ENCODE measurements at regions not wholly inside any gene's neighbourhood (a gene's known extent, or its start where the extent isn't known, plus 50 kb on each side); places are given as distances from the start of the nearest gene placed in this dataset.

DNA sequence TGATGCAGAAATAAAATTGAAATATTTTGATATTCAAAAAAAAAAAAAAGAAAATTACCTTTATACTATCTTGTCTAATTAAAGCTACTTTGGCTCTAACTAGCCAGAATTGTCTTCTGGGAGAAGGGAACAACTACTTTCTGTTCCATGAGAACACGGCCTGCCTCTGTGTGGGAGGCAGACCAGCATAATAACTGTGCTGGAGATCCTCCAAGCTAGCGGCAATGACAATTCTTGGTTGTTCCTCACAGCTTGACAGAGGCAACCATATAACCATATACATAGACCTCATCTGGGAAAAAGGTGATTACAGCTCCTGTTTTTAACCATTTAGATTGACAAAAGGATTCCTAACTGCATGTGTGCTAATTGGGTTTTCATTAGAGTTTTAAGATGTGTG lies 95.7 kb downstream of the RBMX2 start:
- no peaks in the 10 kb centered on the region for H3K4me1 ChIP-seq (ENCODE audit: low read length)
- no peaks in the 10 kb centered on the region for H4K20me1 ChIP-seq (ENCODE audit: insufficient read depth, low read length)
- no peak for TF ChIP-seq EZH2phosphoT487 (IDR thresholded peaks at IDR 0.05; ENCODE audit: low read depth)
- TF ChIP-seq, protein P1, sequence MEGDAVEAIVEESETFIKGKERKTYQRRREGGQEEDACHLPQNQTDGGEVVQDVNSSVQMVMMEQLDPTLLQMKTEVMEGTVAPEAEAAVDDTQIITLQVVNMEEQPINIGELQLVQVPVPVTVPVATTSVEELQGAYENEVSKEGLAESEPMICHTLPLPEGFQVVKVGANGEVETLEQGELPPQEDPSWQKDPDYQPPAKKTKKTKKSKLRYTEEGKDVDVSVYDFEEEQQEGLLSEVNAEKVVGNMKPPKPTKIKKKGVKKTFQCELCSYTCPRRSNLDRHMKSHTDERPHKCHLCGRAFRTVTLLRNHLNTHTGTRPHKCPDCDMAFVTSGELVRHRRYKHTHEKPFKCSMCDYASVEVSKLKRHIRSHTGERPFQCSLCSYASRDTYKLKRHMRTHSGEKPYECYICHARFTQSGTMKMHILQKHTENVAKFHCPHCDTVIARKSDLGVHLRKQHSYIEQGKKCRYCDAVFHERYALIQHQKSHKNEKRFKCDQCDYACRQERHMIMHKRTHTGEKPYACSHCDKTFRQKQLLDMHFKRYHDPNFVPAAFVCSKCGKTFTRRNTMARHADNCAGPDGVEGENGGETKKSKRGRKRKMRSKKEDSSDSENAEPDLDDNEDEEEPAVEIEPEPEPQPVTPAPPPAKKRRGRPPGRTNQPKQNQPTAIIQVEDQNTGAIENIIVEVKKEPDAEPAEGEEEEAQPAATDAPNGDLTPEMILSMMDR (IDR thresholded peaks at IDR 0.05; ENCODE audit: low read depth, low read length): no peak
- H3K36me3 ChIP-seq (replicated peaks; ENCODE audit: low read depth, low read length): no peaks in the 10 kb centered on the region
- no peaks in the 10 kb centered on the region for H3K27me3 ChIP-seq (ENCODE audit: low read depth, low read length)
- H3K4me2 ChIP-seq (ENCODE audit: low read length): no peak overlapping the region
- H3K27ac ChIP-seq (ENCODE audit: low read length): no peak overlapping the region
- no peaks in the 10 kb centered on the region for H3K79me2 ChIP-seq (ENCODE audit: low read length)
- no peak overlapping the region for H3K4me3 ChIP-seq (ENCODE audit: low read length)
- H3K9ac ChIP-seq (ENCODE audit: low read length): no peak overlapping the region
- no peak overlapping the region for H2AFZ ChIP-seq (ENCODE audit: low read depth, low read length)
- no peaks in the 10 kb centered on the region for H3K9me3 ChIP-seq (ENCODE audit: insufficient read depth, low read length)

DNA sequence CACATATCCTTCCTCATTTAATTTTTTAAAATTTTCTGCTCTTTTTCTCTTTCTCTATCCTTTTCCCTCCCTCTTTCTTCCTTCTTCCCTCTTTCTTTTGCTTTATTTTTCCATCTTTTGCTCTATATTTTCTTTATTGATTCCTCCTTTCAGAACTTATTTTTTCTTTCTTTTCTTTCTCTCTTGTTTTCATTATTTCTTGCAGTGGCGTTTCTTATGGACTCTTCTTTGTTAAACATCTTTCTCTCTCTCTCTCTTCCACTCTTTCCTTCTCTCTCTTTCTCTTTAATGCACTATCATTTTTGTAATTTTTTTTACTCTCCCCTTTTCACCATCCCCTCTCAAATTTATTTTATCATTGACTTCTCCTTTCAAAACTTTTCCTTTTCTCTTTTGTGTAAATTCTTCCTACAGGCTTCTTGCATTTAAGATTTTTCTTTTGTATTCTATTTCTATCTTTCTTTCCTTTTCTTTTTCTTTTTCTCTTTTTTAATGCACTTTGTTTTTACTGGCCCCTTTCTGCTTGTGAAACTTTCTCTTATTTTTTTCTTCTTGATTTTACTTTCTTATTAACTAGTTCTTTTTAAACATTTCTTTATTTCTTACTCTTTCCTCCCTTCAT lies 97.0 kb downstream of the RBMX2 start:
- Histone ChIP-seq H3K27me3 (ENCODE audit: low read depth, low read length) (no peaks in the 10 kb centered on the region), H3K27ac (ENCODE audit: low read length) (no peak overlapping the region)

DNA sequence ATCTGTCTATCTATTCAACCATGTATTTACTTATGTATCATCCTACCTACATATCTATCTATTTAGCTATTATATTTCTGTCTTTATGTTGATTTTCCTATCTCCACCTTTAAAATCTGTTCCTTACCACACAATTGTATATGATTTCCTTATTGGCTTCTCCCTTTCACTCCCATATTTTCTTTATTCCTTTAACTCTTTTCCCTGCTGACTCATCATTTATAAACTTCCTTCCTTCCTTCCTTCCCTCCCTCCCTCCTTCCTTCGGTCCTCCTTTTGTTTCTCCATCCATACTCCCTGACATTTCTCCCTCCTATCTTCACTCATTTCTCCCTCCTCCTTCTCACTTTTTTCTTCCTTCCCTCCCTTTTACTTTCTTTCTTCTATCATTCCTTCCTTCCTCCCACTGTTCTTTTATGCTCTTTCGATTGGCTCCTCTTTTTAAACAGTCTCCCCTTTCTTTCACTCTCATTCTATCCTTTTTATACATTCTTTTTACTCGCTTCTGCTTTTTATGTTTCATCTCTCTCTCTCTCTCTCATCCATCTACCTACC lies 100.3 kb downstream of the RBMX2 start:
- Histone ChIP-seq H3K4me2 (ENCODE audit: low read length) (no peak overlapping the region), H3K9ac (ENCODE audit: low read length) (no peak overlapping the region), H3K27me3 (ENCODE audit: low read depth, low read length) (no peaks in the 10 kb centered on the region), H3K4me1 (ENCODE audit: low read length) (no peaks in the 10 kb centered on the region), H3K79me2 (ENCODE audit: low read length) (no peaks in the 10 kb centered on the region), H4K20me1 (ENCODE audit: insufficient read depth, low read length) (no peaks in the 10 kb centered on the region), H3K27ac (ENCODE audit: low read length) (no peak overlapping the region), H3K36me3 (replicated peaks; ENCODE audit: low read depth, low read length) (no peaks in the 10 kb centered on the region), H3K4me3 (ENCODE audit: low read length) (no peak overlapping the region), H3K9me3 (ENCODE audit: insufficient read depth, low read length) (no peaks in the 10 kb centered on the region), H2AFZ (ENCODE audit: low read depth, low read length) (no peak overlapping the region)
- no peak for TF ChIP-seq EZH2phosphoT487 (IDR thresholded peaks at IDR 0.05; ENCODE audit: low read depth)
- TF ChIP-seq, protein P1 (IDR thresholded peaks at IDR 0.05; ENCODE audit: low read depth, low read length): no peak

More for the DNA sequence above, 97.0 kb downstream of the RBMX2 start:
- no peaks in the 10 kb centered on the region for H4K20me1 ChIP-seq (ENCODE audit: insufficient read depth, low read length)
- H3K4me3 ChIP-seq (ENCODE audit: low read length): no peak overlapping the region
- no peaks in the 10 kb centered on the region for H3K36me3 ChIP-seq (replicated peaks; ENCODE audit: low read depth, low read length)
- no peak overlapping the region for H2AFZ ChIP-seq (ENCODE audit: low read depth, low read length)
- H3K9ac ChIP-seq (ENCODE audit: low read length): no peak overlapping the region
- H3K79me2 ChIP-seq (ENCODE audit: low read length): no peaks in the 10 kb centered on the region
- no peaks in the 10 kb centered on the region for H3K9me3 ChIP-seq (ENCODE audit: insufficient read depth, low read length)
- no peak overlapping the region for H3K4me2 ChIP-seq (ENCODE audit: low read length)
- TF ChIP-seq EZH2phosphoT487 (IDR thresholded peaks at IDR 0.05; ENCODE audit: low read depth): no peak
- TF ChIP-seq, protein P1 (IDR thresholded peaks at IDR 0.05; ENCODE audit: low read depth, low read length): no peak
- no peaks in the 10 kb centered on the region for H3K4me1 ChIP-seq (ENCODE audit: low read length)

DNA sequence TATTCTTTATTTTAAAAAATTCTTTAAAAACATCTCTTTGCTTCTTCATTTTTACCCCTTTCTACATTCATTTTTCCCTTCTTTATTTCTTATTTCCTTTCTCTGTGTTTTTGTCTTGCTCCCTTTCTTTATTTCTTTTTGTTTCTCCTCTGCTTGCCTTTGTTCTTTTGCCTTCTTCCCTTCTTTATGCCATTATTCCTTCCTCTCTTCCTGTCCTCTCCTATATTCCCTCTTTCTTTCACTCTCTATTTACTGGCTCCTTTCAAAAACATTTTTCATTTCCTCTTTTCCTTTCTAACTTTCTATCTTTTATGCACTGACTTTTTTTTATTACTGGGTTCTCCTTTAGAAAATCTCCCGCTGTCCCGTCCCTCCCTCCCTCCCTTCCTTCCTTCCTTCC lies 102.2 kb downstream of the RBMX2 start:
- Histone ChIP-seq H3K27me3 (ENCODE audit: low read depth, low read length) (no peaks in the 10 kb centered on the region), H3K36me3 (replicated peaks; ENCODE audit: low read depth, low read length) (no peaks in the 10 kb centered on the region), H2AFZ (ENCODE audit: low read depth, low read length) (no peak overlapping the region), H3K79me2 (ENCODE audit: low read length) (no peaks in the 10 kb centered on the region), H4K20me1 (ENCODE audit: insufficient read depth, low read length) (no peaks in the 10 kb centered on the region), H3K4me1 (ENCODE audit: low read length) (no peaks in the 10 kb centered on the region), H3K4me2 (ENCODE audit: low read length) (no peak overlapping the region), H3K9me3 (ENCODE audit: insufficient read depth, low read length) (no peaks in the 10 kb centered on the region), H3K27ac (ENCODE audit: low read length) (no peak overlapping the region), H3K4me3 (ENCODE audit: low read length) (no peak overlapping the region), H3K9ac (ENCODE audit: low read length) (no peak overlapping the region)
- TF ChIP-seq, protein P1 (IDR thresholded peaks at IDR 0.05; ENCODE audit: low read depth, low read length): no peak
- TF ChIP-seq EZH2phosphoT487 (IDR thresholded peaks at IDR 0.05; ENCODE audit: low read depth): no peak

Measured in OCI-LY3 (cell line).